GM18907 (cell line): ENCODE measurements at regions not wholly inside any gene's neighbourhood (a gene's known extent, or its start where the extent isn't known, plus 50 kb on each side); places are given as distances from the start of the nearest gene placed in this dataset.

ENCODE experiments used
- ATAC-seq: cut with Tn5 transposase; IDR thresholded peaks from one replicate; pipeline ENCODE4 v1.9.1; 2021; ENCODE audit warnings: mild to moderate bottlenecking, moderate library complexity; ENCODE audit not compliant: unreplicated experiment

GRCh38 chr6:18752278-18753068 lies 365.3 kb downstream of the RNF144B start:
- ATAC-seq: no peak

- no peak for ATAC-seq
Observed at GRCh38 chr6:18753076-18753475, 365.9 kb downstream of the RNF144B start.

DNA sequence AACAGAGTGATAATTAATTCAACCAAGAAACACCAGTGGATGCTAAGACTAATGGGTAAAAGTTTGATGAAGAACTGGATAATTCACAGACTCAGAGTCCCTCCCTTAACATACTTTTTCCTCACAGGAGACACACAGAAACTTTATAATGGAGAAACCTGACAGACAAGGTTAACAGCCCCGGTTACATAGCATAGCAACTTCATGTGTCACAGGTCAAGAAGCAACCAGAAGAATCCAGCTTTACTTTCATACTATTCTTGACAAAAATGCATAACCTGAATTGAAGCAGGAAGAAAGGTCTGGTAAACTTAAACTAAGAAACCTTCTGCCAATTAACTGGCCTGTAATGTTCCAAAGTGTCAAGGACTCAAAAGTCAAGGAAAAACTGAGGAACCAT lies 375.9 kb downstream of the RNF144B start:
- no peak for ATAC-seq

GRCh38 chr6:18784794-18785193 lies 397.6 kb downstream of the RNF144B start:
- ATAC-seq: no peak

GRCh38 chr6:18785810-18786490 lies 398.8 kb downstream of the RNF144B start:
- ATAC-seq: no peak

GRCh38 chr6:18792866-18793265 lies 405.7 kb downstream of the RNF144B start:
- ATAC-seq: no peak

DNA sequence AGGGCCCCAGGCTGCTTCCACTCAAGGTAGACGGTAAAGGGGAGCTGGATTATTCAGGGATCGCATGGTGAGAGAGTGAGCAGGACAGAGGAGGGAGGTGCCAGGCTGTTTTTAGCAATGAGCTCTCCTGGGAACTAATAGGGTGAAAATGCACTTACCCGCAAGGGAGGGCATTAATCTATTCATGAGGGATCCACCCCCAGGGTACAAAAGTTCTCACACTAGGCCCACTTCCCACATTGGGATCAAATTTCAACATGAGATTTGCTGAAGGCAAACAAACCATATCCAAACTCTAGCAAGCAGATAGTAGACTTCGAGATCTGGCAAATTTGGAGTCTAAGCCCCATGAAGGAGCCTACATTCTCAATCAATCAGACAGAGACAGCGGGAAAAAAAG lies 408.6 kb downstream of the RNF144B start:
- no peak for ATAC-seq

GRCh38 chr6:18820725-18821124 lies 433.6 kb downstream of the RNF144B start:
- ATAC-seq: no peak

DNA sequence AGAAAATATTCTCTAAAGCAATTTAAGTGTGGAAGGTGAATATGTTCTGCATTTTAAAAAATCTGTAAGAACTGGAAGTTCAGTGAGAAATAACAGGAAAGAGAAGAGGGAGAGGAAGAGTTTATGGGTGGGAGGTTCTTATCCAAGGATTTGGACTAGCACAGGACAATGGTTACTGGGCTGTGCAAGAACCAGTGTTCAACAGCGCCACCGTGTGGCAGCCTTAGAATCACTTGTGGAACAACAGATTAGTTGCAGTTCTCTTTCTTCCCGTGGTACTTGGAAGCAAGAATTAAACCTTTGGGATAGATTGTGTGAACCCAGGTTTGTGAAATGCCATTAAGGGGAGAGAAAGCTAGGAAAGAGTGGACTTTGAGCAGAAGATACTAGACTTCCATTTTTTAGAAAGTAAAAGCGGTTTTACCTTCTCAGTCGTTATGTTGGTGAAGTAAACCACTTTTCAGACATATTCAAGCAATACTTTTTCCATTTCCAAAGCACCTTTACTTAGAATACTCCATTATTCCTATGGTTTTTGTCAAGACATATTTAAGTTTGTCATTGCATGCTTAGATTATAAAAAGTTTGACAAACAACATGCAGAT lies 436.7 kb downstream of the RNF144B start:
- no peak for ATAC-seq

DNA sequence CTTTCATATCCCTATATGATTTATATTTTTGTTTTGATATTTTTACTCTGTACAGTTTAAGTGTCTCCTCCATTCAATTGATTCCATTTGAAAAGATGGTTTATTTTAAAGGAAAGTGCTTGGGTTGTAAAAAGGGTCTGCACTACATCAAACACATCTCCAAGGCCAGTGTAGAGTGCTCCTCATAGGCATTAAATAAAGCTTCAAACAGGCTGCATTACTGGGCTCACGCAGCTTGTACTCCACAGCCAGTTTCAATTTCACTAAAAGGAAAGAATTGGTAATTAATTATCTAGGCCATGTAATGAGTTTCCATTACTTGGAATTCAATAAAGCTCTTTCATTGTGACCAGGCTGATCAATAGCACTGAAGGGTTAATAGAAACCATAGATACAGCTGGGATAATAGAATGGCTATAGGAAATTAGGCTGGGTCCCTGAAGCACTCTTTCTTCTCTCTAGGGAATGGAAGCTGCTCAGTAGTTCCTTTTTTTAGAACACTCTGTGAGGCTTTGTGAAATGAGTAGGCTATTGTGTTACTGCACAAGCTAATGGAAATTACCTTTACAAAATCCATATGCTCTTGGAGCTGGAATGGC lies 442.2 kb downstream of the RNF144B start:
- no peak for ATAC-seq

- no peak for ATAC-seq
Observed at GRCh38 chr6:18835976-18836375, 448.8 kb downstream of the RNF144B start.

- no peak for ATAC-seq
Observed at GRCh38 chr6:18837013-18837412, 449.9 kb downstream of the RNF144B start.

- no peak for ATAC-seq
Observed at GRCh38 chr6:18842534-18842933, 455.4 kb downstream of the RNF144B start.

DNA sequence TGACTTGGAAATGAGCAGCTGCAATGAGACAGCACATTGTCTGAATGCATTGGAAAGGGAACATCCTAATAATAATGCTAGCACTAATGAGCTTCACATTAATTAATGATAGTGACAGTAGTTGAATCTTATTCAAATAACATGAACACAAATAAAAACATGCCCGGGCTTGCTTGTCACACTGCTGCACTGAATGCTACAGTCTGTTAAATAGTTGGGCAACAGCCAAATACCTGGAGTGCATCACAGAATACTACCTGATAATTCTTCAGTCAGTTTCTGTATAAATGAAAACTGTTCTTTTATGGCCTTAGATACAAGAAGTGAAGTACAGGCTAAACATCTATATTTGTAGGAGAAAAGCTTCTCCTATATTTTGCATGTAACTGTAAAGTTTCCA lies 458.7 kb downstream of the RNF144B start:
- ATAC-seq: no peak

DNA sequence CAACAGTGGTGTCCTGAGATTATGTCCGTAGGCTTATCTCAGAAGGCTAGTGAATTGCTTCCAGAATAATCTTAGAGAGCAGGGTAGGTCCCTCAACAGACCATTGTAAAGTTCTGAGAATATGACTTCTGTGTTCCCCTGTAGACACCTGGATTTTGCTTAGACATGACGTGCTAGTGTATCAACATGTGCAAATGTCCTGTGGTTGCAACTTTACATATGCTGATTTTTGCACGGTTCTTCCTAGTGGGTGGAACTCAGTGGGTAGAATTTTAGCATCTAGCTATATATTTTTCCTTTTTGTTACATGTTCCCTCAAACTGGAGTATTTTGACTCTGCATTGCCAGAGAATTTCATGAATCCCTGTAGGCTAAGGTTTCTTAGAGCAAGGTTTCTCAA lies 459.2 kb downstream of the RNF144B start:
- ATAC-seq: no peak

DNA sequence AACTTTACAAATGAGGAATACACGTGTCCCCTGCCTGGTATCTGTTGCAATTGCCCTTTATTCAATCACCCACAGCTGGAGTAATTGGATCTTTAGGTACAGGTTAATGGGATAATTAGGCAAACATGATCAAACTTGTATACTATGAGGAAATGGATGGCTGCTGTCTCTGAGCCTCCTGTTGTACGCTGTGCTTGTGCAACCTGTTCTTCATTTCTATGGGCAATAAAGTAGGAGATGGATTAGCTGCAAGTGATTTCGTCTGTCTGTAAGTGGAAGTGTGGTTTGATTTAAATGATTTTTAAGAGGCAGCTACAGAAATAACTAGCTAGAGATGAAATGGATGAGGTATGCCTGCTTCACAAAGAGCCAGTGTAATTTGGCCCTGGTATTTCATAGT lies 474.1 kb downstream of the RNF144B start:
- ATAC-seq: no peak

- no peak for ATAC-seq
Observed at GRCh38 chr6:18883268-18883667, 496.1 kb downstream of the RNF144B start.

DNA sequence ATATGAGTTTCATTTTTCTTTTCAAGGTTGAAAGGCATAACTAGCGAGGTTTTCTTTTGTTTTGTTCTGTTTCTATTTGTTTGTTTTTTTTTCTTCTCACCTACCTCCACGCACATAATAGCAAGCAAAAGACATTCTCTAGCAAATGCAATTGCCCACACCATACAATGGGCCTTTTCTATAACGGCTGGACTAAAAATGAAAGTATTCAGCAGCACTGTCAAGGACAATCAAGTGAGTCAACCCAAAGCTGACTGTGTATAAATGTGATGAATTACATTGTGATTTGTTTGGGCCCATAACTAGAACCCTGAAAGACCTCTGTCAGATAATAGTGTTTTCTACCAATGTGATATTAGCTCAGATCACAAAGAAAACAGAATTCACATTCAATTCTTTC lies 496.7 kb downstream of the RNF144B start:
- ATAC-seq: no peak

DNA sequence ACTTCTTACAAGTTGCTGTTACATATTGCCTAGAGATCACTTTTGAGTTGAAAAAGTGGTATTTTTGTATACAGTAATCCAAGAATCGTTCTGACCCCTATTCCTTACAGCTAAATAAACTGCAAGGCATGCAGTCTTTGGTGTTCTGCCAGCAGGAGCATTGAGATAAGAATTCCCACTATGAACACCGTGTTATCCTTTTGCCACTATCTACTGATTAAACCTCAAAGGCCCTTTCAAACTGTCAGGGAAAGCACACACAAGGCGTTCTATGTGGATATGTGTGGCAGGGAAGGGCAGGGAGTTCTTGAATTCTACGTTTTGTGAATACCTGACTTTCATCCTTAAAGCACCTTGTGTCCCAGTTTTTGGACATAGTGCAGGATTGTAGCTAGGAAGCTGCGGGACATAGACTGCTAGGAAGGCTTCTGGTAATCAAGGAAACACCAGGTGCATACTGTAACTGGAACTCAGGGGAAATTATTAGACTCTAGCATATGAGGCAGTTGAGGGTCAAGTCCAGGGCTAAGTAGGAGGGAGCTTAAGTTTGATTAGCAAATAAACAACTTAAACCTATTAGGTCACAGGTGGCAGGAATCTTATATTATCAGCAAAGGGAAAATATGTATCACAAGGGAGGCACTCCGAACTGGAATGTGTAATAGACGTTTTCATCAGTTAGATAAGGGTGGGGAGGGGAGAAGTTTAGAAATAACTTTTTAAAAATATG lies 506.6 kb downstream of the RNF144B start:
- ATAC-seq: no peak

GRCh38 chr6:18897350-18897749 lies 510.2 kb downstream of the RNF144B start:
- no peak for ATAC-seq

GRCh38 chr6:18904681-18905080 lies 517.5 kb downstream of the RNF144B start:
- ATAC-seq: no peak
